ENCODE measurements at regions not wholly inside any gene's neighbourhood (a gene's known extent, or its start where the extent isn't known, plus 50 kb on each side); places are given as distances from the start of the nearest gene placed in this dataset.

DNA sequence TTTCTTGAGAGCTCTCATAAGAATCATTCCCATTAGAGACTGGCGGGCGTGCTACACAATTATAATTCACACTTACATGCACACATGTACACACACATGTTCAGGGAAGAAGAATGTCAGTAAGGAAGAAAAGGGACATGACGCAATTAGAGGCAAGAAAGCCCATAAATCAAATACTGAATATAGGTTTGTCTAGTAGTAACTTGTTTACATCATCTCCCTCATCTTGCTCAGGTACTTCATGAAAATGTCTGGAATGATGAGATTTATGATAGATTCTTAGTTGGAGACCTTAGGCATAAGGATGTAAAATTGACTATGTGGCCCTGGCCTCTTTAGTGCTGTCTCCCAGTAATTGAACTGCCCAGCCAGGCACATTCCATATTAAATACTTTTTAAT, 628.0 kb upstream of the PCDH20 start:
- Histone ChIP-seq H3K4me1 (ENCODE audit: control insufficient read depth in 4 of 4, insufficient read depth in 4 of 4, low read length in 3 of 4) (no peaks in the 10 kb centered on the region), H3K36me3 (ENCODE audit: control insufficient read depth in 4 of 4, insufficient read depth in 3 of 4, low read depth in 1 of 4, low read length in 3 of 4) (no peaks in the 10 kb centered on the region), H3K4me3 (ENCODE audit: low read depth in 1 of 3, low read length in 3 of 3) (no peak overlapping the region), H3K9ac (ENCODE audit: low read depth in 1 of 2, low read length in 2 of 2) (no peak overlapping the region), H3K27ac (ENCODE audit: low read depth in 1 of 2, low read length in 2 of 2) (no peak overlapping the region), H3K27me3 (ENCODE audit: control insufficient read depth in 4 of 4, insufficient read depth in 4 of 4, low read length in 3 of 4) (no peaks in the 10 kb centered on the region), H3K9me3 (ENCODE audit: control insufficient read depth in 4 of 4, low read length in 3 of 4) (no peaks in the 10 kb centered on the region)
- WGBS: 91% methylated on average over 3 of the region's 3 CpGs
- DNase-seq (ENCODE audit: low spot score): no peak
- TF ChIP-seq, protein P1, sequence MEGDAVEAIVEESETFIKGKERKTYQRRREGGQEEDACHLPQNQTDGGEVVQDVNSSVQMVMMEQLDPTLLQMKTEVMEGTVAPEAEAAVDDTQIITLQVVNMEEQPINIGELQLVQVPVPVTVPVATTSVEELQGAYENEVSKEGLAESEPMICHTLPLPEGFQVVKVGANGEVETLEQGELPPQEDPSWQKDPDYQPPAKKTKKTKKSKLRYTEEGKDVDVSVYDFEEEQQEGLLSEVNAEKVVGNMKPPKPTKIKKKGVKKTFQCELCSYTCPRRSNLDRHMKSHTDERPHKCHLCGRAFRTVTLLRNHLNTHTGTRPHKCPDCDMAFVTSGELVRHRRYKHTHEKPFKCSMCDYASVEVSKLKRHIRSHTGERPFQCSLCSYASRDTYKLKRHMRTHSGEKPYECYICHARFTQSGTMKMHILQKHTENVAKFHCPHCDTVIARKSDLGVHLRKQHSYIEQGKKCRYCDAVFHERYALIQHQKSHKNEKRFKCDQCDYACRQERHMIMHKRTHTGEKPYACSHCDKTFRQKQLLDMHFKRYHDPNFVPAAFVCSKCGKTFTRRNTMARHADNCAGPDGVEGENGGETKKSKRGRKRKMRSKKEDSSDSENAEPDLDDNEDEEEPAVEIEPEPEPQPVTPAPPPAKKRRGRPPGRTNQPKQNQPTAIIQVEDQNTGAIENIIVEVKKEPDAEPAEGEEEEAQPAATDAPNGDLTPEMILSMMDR (IDR thresholded peaks at IDR 0.05; ENCODE audit: low read depth, low read length, missing input control): no peak
- TF ChIP-seq, protein P2, sequence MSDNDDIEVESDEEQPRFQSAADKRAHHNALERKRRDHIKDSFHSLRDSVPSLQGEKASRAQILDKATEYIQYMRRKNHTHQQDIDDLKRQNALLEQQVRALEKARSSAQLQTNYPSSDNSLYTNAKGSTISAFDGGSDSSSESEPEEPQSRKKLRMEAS (IDR thresholded peaks at IDR 0.05): no peak
- no peak for TF ChIP-seq SP1 (IDR thresholded peaks at IDR 0.05)
- TF ChIP-seq HNF4A (conservative IDR thresholded peaks at IDR 0.05): no peak
- no peak for TF ChIP-seq YY1 (IDR thresholded peaks at IDR 0.05)
- no peak for TF ChIP-seq EGR1 (IDR thresholded peaks at IDR 0.05; ENCODE audit: low read depth in 2 of 2)

DNA sequence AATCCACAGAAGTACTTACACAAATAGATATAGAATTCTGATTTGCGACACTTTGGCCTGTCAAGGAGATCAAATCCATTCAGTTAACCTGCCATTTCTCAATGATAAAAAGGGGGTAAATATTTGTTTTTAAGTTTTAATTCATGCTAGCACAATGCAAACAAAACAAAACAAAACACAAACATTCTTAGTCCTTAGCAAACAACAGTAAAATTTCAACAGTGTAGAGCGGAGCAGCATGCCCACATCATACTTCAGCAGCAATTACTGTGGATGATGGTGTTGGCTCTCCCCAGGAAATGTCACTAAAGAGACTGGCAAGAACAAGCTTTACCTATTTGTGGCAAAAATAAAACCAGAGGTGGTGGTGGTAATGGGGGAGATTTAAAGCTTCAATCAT, 625.2 kb upstream of the PCDH20 start:
- TF ChIP-seq GABPA (IDR thresholded peaks at IDR 0.05 in 1 of 2, conservative IDR thresholded peaks at IDR 0.05 in 1 of 2) (no peak), FOXA1 (IDR thresholded peaks at IDR 0.05) (no peak), EGR1 (IDR thresholded peaks at IDR 0.05; ENCODE audit: low read depth in 2 of 2) (no peak), YY1 (IDR thresholded peaks at IDR 0.05) (no peak), SP1 (IDR thresholded peaks at IDR 0.05) (no peak), NR2F2 (IDR thresholded peaks at IDR 0.05) (no peak), RXRA (IDR thresholded peaks at IDR 0.05) (no peak), RAD21 (IDR thresholded peaks at IDR 0.05) (no peak), HNF4A (conservative IDR thresholded peaks at IDR 0.05) (no peak), FOXA2 (IDR thresholded peaks at IDR 0.05) (no peak), HNF4G (IDR thresholded peaks at IDR 0.05) (no peak)
- TF ChIP-seq, protein P3, sequence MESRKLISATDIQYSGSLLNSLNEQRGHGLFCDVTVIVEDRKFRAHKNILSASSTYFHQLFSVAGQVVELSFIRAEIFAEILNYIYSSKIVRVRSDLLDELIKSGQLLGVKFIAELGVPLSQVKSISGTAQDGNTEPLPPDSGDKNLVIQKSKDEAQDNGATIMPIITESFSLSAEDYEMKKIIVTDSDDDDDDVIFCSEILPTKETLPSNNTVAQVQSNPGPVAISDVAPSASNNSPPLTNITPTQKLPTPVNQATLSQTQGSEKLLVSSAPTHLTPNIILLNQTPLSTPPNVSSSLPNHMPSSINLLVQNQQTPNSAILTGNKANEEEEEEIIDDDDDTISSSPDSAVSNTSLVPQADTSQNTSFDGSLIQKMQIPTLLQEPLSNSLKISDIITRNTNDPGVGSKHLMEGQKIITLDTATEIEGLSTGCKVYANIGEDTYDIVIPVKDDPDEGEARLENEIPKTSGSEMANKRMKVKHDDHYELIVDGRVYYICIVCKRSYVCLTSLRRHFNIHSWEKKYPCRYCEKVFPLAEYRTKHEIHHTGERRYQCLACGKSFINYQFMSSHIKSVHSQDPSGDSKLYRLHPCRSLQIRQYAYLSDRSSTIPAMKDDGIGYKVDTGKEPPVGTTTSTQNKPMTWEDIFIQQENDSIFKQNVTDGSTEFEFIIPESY (IDR thresholded peaks at IDR 0.05): no peak
- Histone ChIP-seq H3K27me3 (ENCODE audit: control insufficient read depth in 4 of 4, insufficient read depth in 4 of 4, low read length in 3 of 4) (no peaks in the 10 kb centered on the region), H3K4me1 (ENCODE audit: control insufficient read depth in 4 of 4, insufficient read depth in 4 of 4, low read length in 3 of 4) (no peaks in the 10 kb centered on the region), H3K36me3 (ENCODE audit: control insufficient read depth in 4 of 4, insufficient read depth in 3 of 4, low read depth in 1 of 4, low read length in 3 of 4) (no peaks in the 10 kb centered on the region), H3K9me3 (ENCODE audit: control insufficient read depth in 4 of 4, low read length in 3 of 4) (no peaks in the 10 kb centered on the region), H3K4me3 (ENCODE audit: low read depth in 1 of 3, low read length in 3 of 3) (no peak overlapping the region), H3K27ac (ENCODE audit: low read depth in 1 of 2, low read length in 2 of 2) (no peak overlapping the region), H3K9ac (ENCODE audit: low read depth in 1 of 2, low read length in 2 of 2) (no peak overlapping the region)
- WGBS: 57% methylated on average over 2 of the region's 2 CpGs
- no peak for DNase-seq (ENCODE audit: low spot score)

DNA sequence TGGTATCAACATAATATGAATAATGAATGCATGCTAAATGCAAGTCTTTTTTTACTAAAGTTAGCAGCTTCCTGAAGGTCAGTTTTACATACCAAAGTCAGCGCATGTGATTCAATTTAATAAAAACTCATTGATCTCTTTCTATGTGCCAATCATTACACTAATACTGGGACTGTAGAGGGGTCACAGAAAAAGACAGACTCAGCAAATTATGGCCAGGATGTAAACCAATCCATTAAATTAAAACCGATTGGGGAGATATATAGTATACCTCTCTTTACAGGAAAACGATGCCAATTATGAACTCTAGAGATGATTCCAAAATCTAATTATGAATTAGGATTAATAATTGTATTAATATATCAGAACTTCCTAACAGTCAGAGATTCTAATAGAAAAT, 624.4 kb upstream of the PCDH20 start:
- no peak for DNase-seq (ENCODE audit: low spot score)
- TF ChIP-seq EGR1 (IDR thresholded peaks at IDR 0.05; ENCODE audit: low read depth in 2 of 2) (no peak), RXRA (IDR thresholded peaks at IDR 0.05) (no peak), SP1 (IDR thresholded peaks at IDR 0.05) (no peak), JUND (IDR thresholded peaks at IDR 0.05) (no peak), YY1 (IDR thresholded peaks at IDR 0.05) (no peak)
- TF ChIP-seq, protein P1 (IDR thresholded peaks at IDR 0.05; ENCODE audit: low read depth, low read length, missing input control): no peak
- H3K9ac ChIP-seq (ENCODE audit: low read depth in 1 of 2, low read length in 2 of 2): no peak overlapping the region
- no peaks in the 10 kb centered on the region for H3K27me3 ChIP-seq (ENCODE audit: control insufficient read depth in 4 of 4, insufficient read depth in 4 of 4, low read length in 3 of 4)
- H3K36me3 ChIP-seq (ENCODE audit: control insufficient read depth in 4 of 4, insufficient read depth in 3 of 4, low read depth in 1 of 4, low read length in 3 of 4): no peaks in the 10 kb centered on the region
- WGBS: 67% methylated on average over 3 of the region's 3 CpGs
- H3K27ac ChIP-seq (ENCODE audit: low read depth in 1 of 2, low read length in 2 of 2): no peak overlapping the region
- no peaks in the 10 kb centered on the region for H3K9me3 ChIP-seq (ENCODE audit: control insufficient read depth in 4 of 4, low read length in 3 of 4)
- no peak overlapping the region for H3K4me3 ChIP-seq (ENCODE audit: low read depth in 1 of 3, low read length in 3 of 3)
- no peaks in the 10 kb centered on the region for H3K4me1 ChIP-seq (ENCODE audit: control insufficient read depth in 4 of 4, insufficient read depth in 4 of 4, low read length in 3 of 4)

All from liver (tissue), 8 donors.